HUES6 (cell line): ENCODE measurements at regions not wholly inside any gene's neighbourhood (a gene's known extent, or its start where the extent isn't known, plus 50 kb on each side); places are given as distances from the start of the nearest gene placed in this dataset.

Experiments used
- H3K27ac ChIP-seq: 2 replicates; pipeline ENCODE4 v1.7.0; 2013; ENCODE audit warnings: low read depth, mild to moderate bottlenecking, low read length, inconsistent platforms
- H3K27me3 ChIP-seq: 2 replicates; pipeline ENCODE4 v1.6.1; 2013; ENCODE audit warnings: low read length; ENCODE audit not compliant: control insufficient read depth, insufficient read depth
- H3K36me3 ChIP-seq: 2 replicates; pipeline ENCODE4 v1.6.1; 2013; ENCODE audit warnings: low read length; ENCODE audit not compliant: control insufficient read depth, insufficient read depth
- H3K4me1 ChIP-seq: 2 replicates; pipeline ENCODE4 v1.6.1; 2013; ENCODE audit warnings: low read length; ENCODE audit not compliant: control insufficient read depth, insufficient read depth
- H3K4me3 ChIP-seq: 2 replicates; pipeline ENCODE4 v1.5.1; 2013; ENCODE audit warnings: low read depth, low read length
- H3K9ac ChIP-seq: one replicate; pipeline ENCODE4 v1.6.1; 2013; ENCODE audit warnings: mild to moderate bottlenecking, low read length
- H3K9me3 ChIP-seq: 2 replicates; pipeline ENCODE4 v1.6.1; 2013; ENCODE audit warnings: low read depth, low read length; ENCODE audit not compliant: control insufficient read depth, insufficient read depth

DNA sequence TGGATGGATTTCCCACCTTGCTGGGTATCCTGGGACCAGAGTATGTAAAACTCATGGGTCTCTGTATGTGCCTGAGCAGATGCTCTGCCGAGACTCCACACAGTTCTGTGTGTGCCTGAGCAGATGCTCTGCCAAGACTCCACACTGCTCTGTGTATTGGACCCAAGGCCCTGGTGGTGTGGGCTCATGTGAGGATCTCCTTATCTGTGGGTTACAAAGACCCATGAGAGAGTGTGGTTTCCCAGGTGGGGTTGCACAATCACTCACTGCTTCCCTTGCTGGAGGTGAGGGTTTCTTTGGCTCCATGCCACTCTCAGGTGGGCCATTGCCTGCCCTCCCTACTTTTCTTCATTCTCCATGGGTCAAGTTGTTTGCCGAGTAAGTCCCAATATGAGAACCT lies 141.5 kb downstream of the TBC1D30 start:
- H3K27ac ChIP-seq = no peak overlapping the region

DNA sequence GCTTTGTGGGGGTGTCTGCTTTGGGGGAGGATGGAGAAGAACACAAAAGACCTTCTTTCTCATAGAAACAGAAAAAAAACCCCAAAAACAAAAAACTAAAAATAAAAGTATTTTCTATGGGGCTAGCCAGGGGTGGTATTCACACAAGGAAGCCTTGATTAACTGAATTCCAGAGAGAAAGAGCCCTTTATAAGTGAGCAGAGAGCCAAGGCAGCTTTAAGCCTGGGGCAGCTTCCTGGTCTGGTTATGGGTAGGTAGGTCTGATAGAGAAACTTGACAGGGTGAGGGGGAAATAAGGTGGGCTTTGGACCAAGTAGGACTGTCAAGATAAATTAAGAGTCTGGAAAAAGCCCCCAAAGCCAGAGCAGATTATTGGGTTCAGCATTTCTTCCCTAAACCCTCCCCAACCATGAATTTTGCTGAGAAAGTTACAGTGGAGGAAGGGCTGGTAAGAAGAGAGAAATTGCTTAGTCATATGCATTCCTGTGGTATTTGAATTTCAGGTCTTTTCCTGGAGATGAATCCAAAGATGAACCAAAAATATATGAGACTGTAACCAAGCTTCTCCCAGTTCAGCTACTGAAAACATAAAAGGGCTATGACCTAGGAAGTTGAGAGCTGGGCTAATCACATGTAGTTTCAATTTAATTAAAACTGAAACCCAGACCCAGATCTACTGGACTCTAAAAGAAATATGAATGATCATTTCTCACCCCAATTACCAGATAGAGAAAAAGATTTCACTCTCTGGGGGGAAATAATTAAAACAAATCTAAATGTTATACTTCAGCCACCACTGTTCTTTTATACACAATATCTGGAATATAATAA lies 144.8 kb downstream of the TBC1D30 start:
- Histone ChIP-seq H3K9me3 (peaks cover 3% of the 10 kb centered on the region; the same call in 1 of the 2 replicates), H3K36me3 (no peaks in the 10 kb centered on the region), H3K27me3 (no peaks in the 10 kb centered on the region), H3K4me3 (no peak overlapping the region), H3K9ac (no peak overlapping the region), H3K27ac (no peak overlapping the region), H3K4me1 (no peaks in the 10 kb centered on the region; the same call in 1 of the 2 replicates)

More for the DNA sequence above, 141.5 kb downstream of the TBC1D30 start:
- Histone ChIP-seq H3K4me3 (no peak overlapping the region), H3K9ac (no peak overlapping the region), H3K9me3 (no peaks in the 10 kb centered on the region), H3K36me3 (no peaks in the 10 kb centered on the region), H3K27me3 (no peaks in the 10 kb centered on the region), H3K4me1 (no peaks in the 10 kb centered on the region; the same call in 1 of the 2 replicates)

DNA sequence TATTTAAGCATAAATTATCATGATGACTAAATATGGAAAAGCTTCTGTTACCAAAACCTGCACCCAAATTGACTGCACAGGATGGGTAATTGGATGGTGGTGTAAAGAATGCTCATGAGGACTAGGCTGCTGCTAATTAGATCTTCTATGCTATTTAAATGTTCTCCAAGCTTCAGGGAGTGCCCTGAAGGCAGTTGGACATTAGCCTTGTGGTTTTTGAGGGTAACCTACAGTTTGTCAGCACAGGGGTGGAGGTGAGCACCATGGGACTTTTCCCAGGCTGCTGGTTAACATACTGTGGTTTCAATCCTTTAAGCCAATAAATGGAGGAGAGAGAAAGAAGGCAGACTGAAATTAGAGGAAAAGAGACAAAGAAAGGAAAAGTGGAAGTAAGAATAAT lies 145.0 kb downstream of the WIF1 start:
- Histone ChIP-seq H3K36me3 (no peaks in the 10 kb centered on the region), H3K27ac (no peak overlapping the region), H3K27me3 (no peaks in the 10 kb centered on the region), H3K4me3 (no peak overlapping the region), H3K9me3 (peaks cover 3% of the 10 kb centered on the region; the same call in 1 of the 2 replicates), H3K9ac (no peak overlapping the region), H3K4me1 (no peaks in the 10 kb centered on the region)

DNA sequence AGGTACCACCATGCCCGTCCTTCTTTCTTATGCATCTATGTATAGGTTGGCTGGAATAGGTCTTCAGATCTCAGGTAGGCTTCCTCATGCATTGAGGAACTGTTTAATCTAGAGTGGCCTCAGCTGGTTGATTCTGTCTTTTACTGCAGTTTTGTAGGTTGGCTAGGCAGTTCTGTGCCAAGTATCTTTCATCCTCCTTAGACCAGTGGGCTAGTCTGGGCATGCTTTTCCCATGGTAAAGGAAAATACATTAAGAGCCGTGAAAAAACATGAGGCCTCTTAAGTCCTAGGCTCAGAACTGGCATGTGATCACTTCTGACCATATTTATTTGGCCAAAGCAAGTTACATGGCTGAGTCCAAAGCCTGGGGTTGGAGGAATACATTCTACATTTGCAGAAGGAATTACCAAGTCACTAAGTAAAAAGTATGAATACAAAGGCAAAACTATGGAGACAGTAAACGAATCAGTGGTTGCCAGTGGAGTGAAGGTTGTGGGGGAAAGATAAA lies 137.3 kb downstream of the WIF1 start:
- no peaks in the 10 kb centered on the region for H3K4me1 ChIP-seq
- no peak overlapping the region for H3K9ac ChIP-seq
- H3K27me3 ChIP-seq = no peaks in the 10 kb centered on the region
- no peak overlapping the region for H3K4me3 ChIP-seq
- H3K36me3 ChIP-seq = peaks cover 5% of the 10 kb centered on the region
- H3K9me3 ChIP-seq = peaks cover 17% of the 10 kb centered on the region
- no peak overlapping the region for H3K27ac ChIP-seq

DNA sequence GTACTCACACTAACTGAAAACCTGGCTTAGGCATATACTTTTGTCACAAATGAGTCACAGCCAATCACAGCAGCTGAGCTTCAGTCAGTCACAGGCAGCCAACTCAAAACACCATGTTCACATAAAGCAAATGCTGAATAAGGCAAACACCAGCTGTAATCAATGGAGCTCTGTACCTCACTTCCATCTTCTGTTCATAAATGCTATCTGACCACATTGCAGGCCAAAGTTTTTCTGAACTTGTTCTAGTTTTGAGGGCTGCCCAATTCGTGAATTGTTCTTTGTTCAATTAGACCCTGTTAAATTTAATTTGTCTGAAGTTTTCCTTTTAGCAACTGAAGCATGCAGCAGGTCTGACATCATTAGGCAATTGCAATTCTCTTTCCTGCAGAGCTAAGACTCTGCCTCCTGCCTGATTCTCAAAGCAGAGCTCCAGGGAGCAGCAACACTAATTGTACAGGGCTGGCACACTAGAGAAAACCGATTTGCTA lies 129.9 kb downstream of the WIF1 start:
- H3K36me3 ChIP-seq = peaks cover 10% of the 10 kb centered on the region; the same call in 1 of the 2 replicates
- peak overlapping the region; percentile 39 for H3K4me3 ChIP-seq
- H3K9me3 ChIP-seq = peaks cover 39% of the 10 kb centered on the region

DNA sequence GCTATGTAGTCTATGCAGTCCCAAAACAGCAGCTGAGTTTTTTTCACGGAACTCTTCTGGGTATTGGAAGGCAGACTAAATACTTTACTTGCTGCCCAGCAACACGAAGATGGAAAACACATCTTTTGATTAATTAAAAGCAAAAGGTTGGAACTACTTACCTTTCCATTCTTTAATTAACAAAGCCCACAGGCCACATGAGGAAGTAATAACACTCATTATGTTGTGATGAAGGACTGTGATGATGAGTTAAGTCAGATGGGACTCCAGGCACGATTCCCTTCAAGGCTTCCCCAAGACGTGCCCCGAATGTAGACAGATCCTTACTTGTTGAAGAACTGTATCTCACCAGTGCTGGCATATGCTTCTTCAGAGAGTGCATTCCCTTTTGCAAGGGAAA lies 129.0 kb downstream of the WIF1 start:
- H3K9me3 ChIP-seq = peaks cover 39% of the 10 kb centered on the region
- peaks cover 10% of the 10 kb centered on the region; the same call in 1 of the 2 replicates for H3K36me3 ChIP-seq
- peak overlapping the region; percentile 54 for H3K27ac ChIP-seq
- no peaks in the 10 kb centered on the region for H3K27me3 ChIP-seq
- peak overlapping the region; percentile 71 for H3K9ac ChIP-seq
- peaks cover 22% of the 10 kb centered on the region for H3K4me1 ChIP-seq
- H3K4me3 ChIP-seq = peak overlapping the region; percentile 39

More for the DNA sequence above, 129.9 kb downstream of the WIF1 start:
- Histone ChIP-seq H3K27ac (peak overlapping the region; percentile 54; the same call in 1 of the 2 replicates), H3K4me1 (peaks cover 22% of the 10 kb centered on the region), H3K9ac (peak overlapping the region; percentile 17), H3K27me3 (no peaks in the 10 kb centered on the region)

DNA sequence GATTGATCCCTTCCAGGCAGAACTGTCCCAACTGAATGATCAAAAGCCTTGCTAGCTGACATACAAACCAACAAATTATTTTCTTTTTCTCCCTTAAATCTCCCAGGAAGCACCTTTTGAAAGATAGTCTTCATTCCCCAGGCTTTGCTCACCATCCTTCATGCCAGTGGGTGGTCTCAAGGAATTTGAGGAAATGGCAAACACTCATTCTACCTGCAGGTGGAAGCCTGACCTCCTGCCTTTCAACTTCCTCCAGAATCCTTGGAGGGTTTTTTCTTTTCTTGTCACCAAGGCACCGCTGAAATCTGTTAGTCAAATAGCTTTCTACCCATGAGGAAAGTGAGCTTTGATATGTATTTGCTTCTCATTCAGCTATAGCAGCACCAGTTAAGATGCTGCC lies 128.5 kb downstream of the WIF1 start:
- Histone ChIP-seq H3K9ac (no peak overlapping the region), H3K27ac (peak overlapping the region; percentile 54), H3K4me3 (peak overlapping the region; percentile 39), H3K36me3 (peaks cover 10% of the 10 kb centered on the region; the same call in 1 of the 2 replicates), H3K27me3 (no peaks in the 10 kb centered on the region), H3K4me1 (peaks cover 22% of the 10 kb centered on the region), H3K9me3 (peaks cover 39% of the 10 kb centered on the region)

DNA sequence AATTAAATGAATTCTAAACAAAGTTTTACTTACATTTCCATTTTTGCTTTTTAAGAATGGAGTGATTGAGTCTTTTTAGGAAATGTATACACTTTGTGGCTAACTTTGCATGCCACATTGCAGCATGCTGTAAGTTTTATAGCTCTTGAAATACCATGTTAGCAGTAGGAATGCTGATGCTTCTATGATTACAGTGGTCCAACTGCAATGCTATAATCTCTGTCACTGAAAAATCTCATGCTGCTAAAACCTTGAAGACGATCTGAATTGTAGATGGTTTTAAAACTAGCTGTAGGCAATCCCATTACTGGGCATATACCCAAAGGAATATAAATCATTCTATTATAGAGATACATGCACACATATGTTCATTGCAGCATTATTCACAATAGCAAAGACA lies 127.6 kb downstream of the WIF1 start:
- no peak overlapping the region for H3K4me3 ChIP-seq
- H3K4me1 ChIP-seq = peaks cover 22% of the 10 kb centered on the region
- no peak overlapping the region for H3K9ac ChIP-seq

DNA sequence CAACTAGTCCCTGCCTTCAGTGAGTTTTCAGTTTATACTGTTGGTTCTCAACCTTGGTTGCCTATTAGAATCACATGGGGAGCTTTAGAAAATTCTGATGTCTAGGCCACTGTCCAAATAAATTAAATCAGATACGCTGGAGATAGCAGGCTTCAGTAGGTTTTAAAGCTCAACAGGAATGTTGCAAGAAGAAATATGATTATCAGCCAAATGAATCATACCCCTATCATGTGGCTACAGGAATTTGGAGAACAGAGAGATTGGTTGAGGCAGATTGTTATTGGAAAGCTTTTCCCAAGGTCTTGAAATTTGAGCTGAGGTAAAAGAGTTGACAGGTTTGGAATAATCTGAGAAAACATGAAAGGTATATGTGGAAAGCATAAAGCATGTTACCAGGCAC lies 125.3 kb downstream of the WIF1 start:
- Histone ChIP-seq H3K27ac (no peak overlapping the region), H3K9ac (no peak overlapping the region), H3K4me1 (peaks cover 30% of the 10 kb centered on the region), H3K27me3 (no peaks in the 10 kb centered on the region), H3K4me3 (no peak overlapping the region), H3K36me3 (no peaks in the 10 kb centered on the region), H3K9me3 (peaks cover 23% of the 10 kb centered on the region)

More for the DNA sequence above, 127.6 kb downstream of the WIF1 start:
- Histone ChIP-seq H3K27me3 (no peaks in the 10 kb centered on the region), H3K9me3 (peaks cover 39% of the 10 kb centered on the region), H3K36me3 (peaks cover 10% of the 10 kb centered on the region; the same call in 1 of the 2 replicates), H3K27ac (peak overlapping the region; percentile 24; the same call in 1 of the 2 replicates)

DNA sequence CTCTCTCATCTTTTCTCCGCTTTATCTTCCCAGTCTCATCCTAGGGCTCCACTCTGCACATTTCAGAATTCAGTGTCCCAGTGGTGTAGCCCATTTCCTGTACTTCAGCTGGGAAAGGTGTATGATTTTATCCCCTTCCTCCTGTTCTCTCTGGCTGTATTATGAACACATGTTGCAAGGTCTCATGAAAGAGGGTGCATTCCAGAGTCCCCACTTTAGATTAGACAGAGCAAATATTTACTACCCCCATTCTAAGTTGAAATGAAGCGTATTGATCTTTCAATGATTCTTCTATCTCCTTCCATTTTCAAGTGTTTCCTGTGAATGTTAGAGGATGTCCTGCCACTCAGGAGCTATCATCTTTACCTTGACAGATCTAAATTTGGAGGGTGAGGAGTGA lies 123.2 kb downstream of the WIF1 start:
- H3K27me3 ChIP-seq = peaks cover 7% of the 10 kb centered on the region; the same call in 1 of the 2 replicates
- no peak overlapping the region for H3K4me3 ChIP-seq
- no peak overlapping the region for H3K9ac ChIP-seq
- no peaks in the 10 kb centered on the region for H3K36me3 ChIP-seq
- no peak overlapping the region for H3K27ac ChIP-seq
- peaks cover 21% of the 10 kb centered on the region for H3K4me1 ChIP-seq
- H3K9me3 ChIP-seq = peaks cover 19% of the 10 kb centered on the region
